ENCODE measurements at regions not wholly inside any gene's neighbourhood (a gene's known extent, or its start where the extent isn't known, plus 50 kb on each side); places are given as distances from the start of the nearest gene placed in this dataset.
"Not testable (repeated sequence)": the region's sequence is repeated elsewhere in the genome, so short reads cannot be mapped to it uniquely, and the experiment has no call there.

GRCh38 chr11:11220786-11221185, 132.3 kb downstream of the CSNK2A3 start:
- DNase-seq, result no peak

GRCh38 chr11:11218629-11218986, 134.4 kb downstream of the CSNK2A3 start:
- DNase-seq, result no peak

GRCh38 chr11:11217929-11218628, 135.0 kb downstream of the CSNK2A3 start:
- DNase-seq, result no peak

- no peak for DNase-seq
These were observed 135.6 kb downstream of the CSNK2A3 start for GRCh38 chr11:11217289-11217928.

GRCh38 chr11:11215944-11216343, 137.1 kb downstream of the CSNK2A3 start:
- DNase-seq, result no peak

GRCh38 chr11:11215058-11215815, 137.8 kb downstream of the CSNK2A3 start:
- no peak for DNase-seq

- peak; percentile 53 to 80 for DNase-seq
These were observed 139.9 kb downstream of the CSNK2A3 start for GRCh38 chr11:11213117-11213516.

GRCh38 chr11:11211888-11212287, 141.2 kb downstream of the CSNK2A3 start:
- peak; percentile 50 to 83 for DNase-seq

- peak; percentile 56 to 83 for DNase-seq
These were observed 141.9 kb downstream of the CSNK2A3 start for GRCh38 chr11:11211186-11211585.

GRCh38 chr11:11210446-11210845, 142.6 kb downstream of the CSNK2A3 start:
- DNase-seq, result peak; percentile 75 to 83

GRCh38 chr11:11209967-11210366, 143.1 kb downstream of the CSNK2A3 start:
- DNase-seq, result peak in 1 of 2 experiments; percentile 56

GRCh38 chr11:11208994-11209393, 144.1 kb downstream of the CSNK2A3 start:
- DNase-seq, result no peak

GRCh38 chr11:11207428-11207827, 145.6 kb downstream of the CSNK2A3 start:
- no peak for DNase-seq

GRCh38 chr11:11206484-11206883, 146.6 kb downstream of the CSNK2A3 start:
- no peak for DNase-seq

- DNase-seq, result no peak
These were observed 150.2 kb downstream of the CSNK2A3 start for GRCh38 chr11:11202885-11203284.

GRCh38 chr11:11201302-11201701, 151.7 kb downstream of the CSNK2A3 start:
- not testable (repeated sequence) for DNase-seq

GRCh38 chr11:11192541-11192940, 160.5 kb downstream of the CSNK2A3 start:
- DNase-seq, result no peak

GRCh38 chr11:11189506-11189905, 163.5 kb downstream of the CSNK2A3 start:
- DNase-seq, result no peak

- no peak for DNase-seq
These were observed 166.8 kb downstream of the CSNK2A3 start for GRCh38 chr11:11186249-11186648.

- DNase-seq, result no peak
These were observed 170.8 kb downstream of the CSNK2A3 start for GRCh38 chr11:11182261-11182660.

- DNase-seq, result peak in 1 of 2 experiments; percentile 74
These were observed 174.1 kb downstream of the CSNK2A3 start for GRCh38 chr11:11178671-11179638.

GRCh38 chr11:11177156-11177808, 175.8 kb downstream of the CSNK2A3 start:
- DNase-seq, result no peak

Data from NCI-H446 (cell line).